GM23248 (cell line): ENCODE measurements at regions not wholly inside any gene's neighbourhood (a gene's known extent, or its start where the extent isn't known, plus 50 kb on each side); places are given as distances from the start of the nearest gene placed in this dataset.

ENCODE experiments used
- EZH2 ChIP-seq: fragments of 200-600 bp; sonication (generic); IDR thresholded peaks from 2 replicates; pipeline ENCODE4 v1.6.1; 2018; ENCODE audit warnings: antibody characterized with exemption, mild to moderate bottlenecking; ENCODE audit not compliant: insufficient read depth, poor library complexity, severe bottlenecking
- EZH2phosphoT487 ChIP-seq: fragments of 200-600 bp; sonication (generic); IDR thresholded peaks from 2 replicates; pipeline ENCODE4 v1.6.1; 2018; ENCODE audit warnings: antibody characterized with exemption, moderate library complexity, mild to moderate bottlenecking, low read depth; ENCODE audit not compliant: insufficient read depth

- no peak for TF ChIP-seq EZH2phosphoT487
- TF ChIP-seq EZH2, result no peak
Observed at GRCh38 chr14:51787352-51787751, 73.1 kb upstream of the GNG2 start.
